ENCODE measurements at regions not wholly inside any gene's neighbourhood (a gene's known extent, or its start where the extent isn't known, plus 50 kb on each side); places are given as distances from the start of the nearest gene placed in this dataset.
"Not testable (repeated sequence)": the region's sequence is repeated elsewhere in the genome, so short reads cannot be mapped to it uniquely, and the experiment has no call there.

DNA sequence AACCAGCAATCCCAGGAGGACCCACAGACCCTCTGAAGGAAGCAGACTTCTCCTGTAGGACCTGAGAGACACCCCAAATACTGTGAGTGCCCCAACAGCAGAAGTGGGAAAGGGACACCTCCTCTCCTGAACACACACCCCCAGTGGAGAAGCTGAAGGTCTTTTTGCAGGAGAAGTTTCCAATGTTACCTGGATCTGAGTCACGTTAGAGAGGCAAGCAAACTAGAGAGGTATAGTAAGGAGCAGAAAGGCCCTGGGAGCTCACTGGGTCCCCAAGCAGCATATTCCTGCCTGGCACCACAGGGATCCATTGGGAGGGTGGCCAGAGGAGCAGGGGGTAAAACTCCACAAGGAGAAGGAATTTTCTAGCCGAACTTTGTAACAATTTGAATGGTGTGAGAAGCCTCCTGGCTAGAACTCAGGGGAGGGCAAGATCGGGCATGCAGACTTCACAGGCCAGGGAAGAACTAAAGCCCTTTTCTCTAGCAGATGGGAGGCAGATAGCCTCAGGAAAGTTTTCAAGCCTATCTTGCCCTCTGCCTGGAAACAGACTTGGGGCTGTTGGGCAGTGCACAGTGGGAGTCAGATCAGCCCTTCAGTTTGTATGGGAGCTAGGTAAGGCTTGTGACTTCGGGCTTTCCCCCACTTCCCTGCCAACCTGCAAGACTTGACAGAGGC lies 68.2 kb upstream of the SSTR4 start:
- Histone ChIP-seq H3K9ac (ENCODE audit: low read length) (no peak overlapping the region), H4K20me1 (ENCODE audit: insufficient read depth, low read length) (no peaks in the 10 kb centered on the region), H3K36me3 (replicated peaks; ENCODE audit: low read depth, low read length) (no peaks in the 10 kb centered on the region), H3K9me3 (ENCODE audit: insufficient read depth, low read length) (no peaks in the 10 kb centered on the region), H2AFZ (ENCODE audit: low read depth, low read length) (no peak overlapping the region), H3K27ac (ENCODE audit: low read length) (no peak overlapping the region), H3K79me2 (ENCODE audit: low read length) (no peaks in the 10 kb centered on the region), H3K4me2 (ENCODE audit: low read length) (no peak overlapping the region), H3K4me1 (ENCODE audit: low read length) (no peaks in the 10 kb centered on the region), H3K4me3 (ENCODE audit: low read length) (no peak overlapping the region), H3K27me3 (ENCODE audit: low read depth, low read length) (peaks cover 38% of the 10 kb centered on the region)
- TF ChIP-seq CTCF (IDR thresholded peaks at IDR 0.05; ENCODE audit: low read depth, low read length) (no peak), EZH2phosphoT487 (IDR thresholded peaks at IDR 0.05; ENCODE audit: low read depth) (no peak)

GRCh38 chr20:22967706-22968105 lies 67.4 kb upstream of the SSTR4 start:
- H3K79me2 ChIP-seq (ENCODE audit: low read length); H3K9ac ChIP-seq (ENCODE audit: low read length); H3K4me3 ChIP-seq (ENCODE audit: low read length); H3K36me3 ChIP-seq (replicated peaks; ENCODE audit: low read depth, low read length); H3K4me2 ChIP-seq (ENCODE audit: low read length); H3K27ac ChIP-seq (ENCODE audit: low read length); H3K9me3 ChIP-seq (ENCODE audit: insufficient read depth, low read length); H3K4me1 ChIP-seq (ENCODE audit: low read length); H2AFZ ChIP-seq (ENCODE audit: low read depth, low read length); H4K20me1 ChIP-seq (ENCODE audit: insufficient read depth, low read length): not testable (repeated sequence)
- peaks cover 31% of the 10 kb centered on the region for H3K27me3 ChIP-seq (ENCODE audit: low read depth, low read length)

GRCh38 chr20:22969031-22969430 lies 66.1 kb upstream of the SSTR4 start:
- not testable (repeated sequence) for H3K36me3 ChIP-seq (replicated peaks; ENCODE audit: low read depth, low read length); H3K4me2 ChIP-seq (ENCODE audit: low read length); H3K79me2 ChIP-seq (ENCODE audit: low read length); H3K9ac ChIP-seq (ENCODE audit: low read length); H3K4me1 ChIP-seq (ENCODE audit: low read length); H2AFZ ChIP-seq (ENCODE audit: low read depth, low read length); H3K9me3 ChIP-seq (ENCODE audit: insufficient read depth, low read length); H3K27ac ChIP-seq (ENCODE audit: low read length); H3K4me3 ChIP-seq (ENCODE audit: low read length); H4K20me1 ChIP-seq (ENCODE audit: insufficient read depth, low read length)
- peaks cover 21% of the 10 kb centered on the region; the same call in 1 of the 2 replicates for H3K27me3 ChIP-seq (ENCODE audit: low read depth, low read length)

- not testable (repeated sequence) for H3K9me3 ChIP-seq (ENCODE audit: insufficient read depth, low read length); H3K36me3 ChIP-seq (replicated peaks; ENCODE audit: low read depth, low read length); H3K9ac ChIP-seq (ENCODE audit: low read length); H3K4me2 ChIP-seq (ENCODE audit: low read length); H2AFZ ChIP-seq (ENCODE audit: low read depth, low read length); H3K4me3 ChIP-seq (ENCODE audit: low read length); H3K79me2 ChIP-seq (ENCODE audit: low read length); H3K4me1 ChIP-seq (ENCODE audit: low read length); H4K20me1 ChIP-seq (ENCODE audit: insufficient read depth, low read length); H3K27ac ChIP-seq (ENCODE audit: low read length)
- H3K27me3 ChIP-seq (ENCODE audit: low read depth, low read length): peaks cover 14% of the 10 kb centered on the region; the same call in 1 of the 2 replicates
These were observed 64.0 kb upstream of the SSTR4 start for GRCh38 chr20:22971077-22971476.

DNA sequence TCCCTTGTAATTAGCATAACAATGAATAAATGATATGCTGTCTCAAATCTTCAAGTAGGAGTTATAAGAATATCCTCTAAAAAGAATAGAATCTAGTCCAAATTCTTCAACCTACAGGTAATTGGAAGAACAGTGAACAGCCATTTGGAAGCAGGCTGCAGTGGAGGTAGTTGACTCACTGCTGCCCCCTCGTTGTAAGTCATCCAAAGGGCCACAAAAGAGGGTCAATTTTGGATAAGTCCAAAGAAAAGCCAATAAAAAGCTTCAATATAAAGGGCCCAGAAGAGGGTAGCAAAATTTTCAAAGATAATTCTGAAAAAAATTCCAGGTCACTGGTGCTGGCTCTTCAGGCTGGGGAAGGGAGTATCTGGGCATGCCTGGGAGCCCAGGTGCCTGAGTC lies 60.8 kb upstream of the SSTR4 start:
- H2AFZ ChIP-seq (ENCODE audit: low read depth, low read length): no peak overlapping the region
- no peaks in the 10 kb centered on the region for H3K4me1 ChIP-seq (ENCODE audit: low read length)
- TF ChIP-seq EZH2phosphoT487 (IDR thresholded peaks at IDR 0.05; ENCODE audit: low read depth) (no peak), CTCF (IDR thresholded peaks at IDR 0.05; ENCODE audit: low read depth, low read length) (peak; percentile 60)

More for the DNA sequence above, 60.8 kb upstream of the SSTR4 start:
- Histone ChIP-seq H4K20me1 (ENCODE audit: insufficient read depth, low read length) (no peaks in the 10 kb centered on the region), H3K27ac (ENCODE audit: low read length) (no peak overlapping the region), H3K4me3 (ENCODE audit: low read length) (no peak overlapping the region), H3K4me2 (ENCODE audit: low read length) (no peak overlapping the region), H3K36me3 (replicated peaks; ENCODE audit: low read depth, low read length) (no peaks in the 10 kb centered on the region), H3K9ac (ENCODE audit: low read length) (no peak overlapping the region), H3K9me3 (ENCODE audit: insufficient read depth, low read length) (no peaks in the 10 kb centered on the region), H3K27me3 (ENCODE audit: low read depth, low read length) (peaks cover 6% of the 10 kb centered on the region; the same call in 1 of the 2 replicates), H3K79me2 (ENCODE audit: low read length) (no peaks in the 10 kb centered on the region)

Data from OCI-LY3 (cell line).